ENCODE measurements at regions not wholly inside any gene's neighbourhood (a gene's known extent, or its start where the extent isn't known, plus 50 kb on each side); places are given as distances from the start of the nearest gene placed in this dataset.

GRCh38 chr3:193827871-193828270 is 234.9 kb downstream of the OPA1 start:
- DNase-seq (ENCODE audit: low spot score): no peak

- no peak for DNase-seq (ENCODE audit: low spot score)
Measured at GRCh38 chr3:193828477-193828876, 235.5 kb downstream of the OPA1 start.

GRCh38 chr3:193829781-193830180 is 236.8 kb downstream of the OPA1 start:
- DNase-seq (ENCODE audit: low spot score): no peak

DNA sequence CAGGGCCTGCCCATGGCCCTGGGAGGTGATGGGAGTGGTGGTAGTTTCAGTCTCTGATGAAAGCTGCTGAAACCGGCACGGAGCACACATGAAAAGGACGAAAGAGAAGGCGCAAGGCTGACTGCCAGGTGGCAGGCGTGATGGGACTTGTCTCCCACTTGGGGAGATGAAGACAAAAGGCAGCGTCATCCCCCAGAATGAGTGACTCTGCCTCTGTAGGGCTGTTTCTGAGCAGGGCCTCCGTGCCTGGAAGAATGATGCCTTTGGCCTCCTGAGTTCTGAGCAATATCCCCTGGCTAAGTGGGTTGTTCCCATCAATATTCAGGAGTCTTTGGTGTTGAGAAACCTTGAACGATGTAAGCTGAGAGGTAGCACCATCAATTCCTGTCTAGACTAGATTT is 237.8 kb downstream of the OPA1 start:
- DNase-seq (ENCODE audit: low spot score): no peak

- no peak for DNase-seq (ENCODE audit: low spot score)
Measured at GRCh38 chr3:193831495-193832455, 238.8 kb downstream of the OPA1 start.

DNA sequence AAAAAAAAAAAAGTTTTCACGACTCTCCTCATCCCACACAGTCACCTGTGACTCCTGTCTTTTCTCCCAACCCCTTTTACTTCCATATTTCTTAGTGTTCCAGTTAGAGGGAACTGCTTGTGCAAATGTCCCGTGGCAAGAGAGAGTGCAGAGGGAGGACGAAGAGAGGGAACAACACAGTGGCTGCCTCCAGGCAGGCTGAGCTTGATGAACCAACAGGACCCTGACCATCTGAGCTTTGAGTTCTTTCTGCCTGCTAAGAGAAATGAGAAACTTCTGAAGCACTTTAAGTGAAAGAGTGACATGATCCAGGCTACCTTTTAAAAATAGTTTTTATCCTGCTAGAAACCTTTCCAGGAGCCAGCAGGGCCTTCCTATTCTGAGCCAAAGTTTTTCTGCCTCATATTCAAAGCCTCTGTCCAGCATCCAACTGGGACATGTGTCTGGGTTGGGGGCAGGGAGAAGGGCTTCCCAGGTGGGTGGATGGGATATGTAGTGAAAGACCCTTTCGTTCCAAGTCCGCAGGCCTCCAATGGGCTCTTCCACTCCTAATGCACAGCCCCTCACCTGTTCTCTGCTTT is 239.9 kb downstream of the OPA1 start:
- DNase-seq (ENCODE audit: low spot score): no peak

DNA sequence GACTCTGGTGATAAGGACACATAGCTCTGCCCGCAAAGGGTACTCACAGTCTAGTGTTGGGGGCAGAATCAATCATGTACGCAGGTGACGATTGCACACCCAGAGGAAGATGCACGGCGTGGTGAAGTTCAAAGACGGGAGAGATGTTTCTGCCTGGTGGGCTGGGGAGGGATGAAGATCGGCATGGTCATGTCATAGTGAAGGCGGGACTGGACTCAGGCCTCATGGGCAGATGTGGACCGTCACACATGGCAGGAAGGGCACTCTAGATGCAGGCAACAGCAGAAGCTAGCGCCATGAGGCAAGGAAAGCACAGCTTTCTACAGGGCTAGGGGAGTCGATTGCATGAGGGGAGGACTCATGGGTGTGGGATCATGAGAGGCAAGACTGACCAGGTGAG is 240.6 kb downstream of the OPA1 start:
- no peak for DNase-seq (ENCODE audit: low spot score)

GRCh38 chr3:193835414-193835813 is 242.4 kb downstream of the OPA1 start:
- no peak for DNase-seq (ENCODE audit: low spot score)

GRCh38 chr3:193836511-193836910 is 243.5 kb downstream of the OPA1 start:
- DNase-seq (ENCODE audit: low spot score): no peak

GRCh38 chr3:193836918-193837317 is 243.9 kb downstream of the OPA1 start:
- no peak for DNase-seq (ENCODE audit: low spot score)

DNA sequence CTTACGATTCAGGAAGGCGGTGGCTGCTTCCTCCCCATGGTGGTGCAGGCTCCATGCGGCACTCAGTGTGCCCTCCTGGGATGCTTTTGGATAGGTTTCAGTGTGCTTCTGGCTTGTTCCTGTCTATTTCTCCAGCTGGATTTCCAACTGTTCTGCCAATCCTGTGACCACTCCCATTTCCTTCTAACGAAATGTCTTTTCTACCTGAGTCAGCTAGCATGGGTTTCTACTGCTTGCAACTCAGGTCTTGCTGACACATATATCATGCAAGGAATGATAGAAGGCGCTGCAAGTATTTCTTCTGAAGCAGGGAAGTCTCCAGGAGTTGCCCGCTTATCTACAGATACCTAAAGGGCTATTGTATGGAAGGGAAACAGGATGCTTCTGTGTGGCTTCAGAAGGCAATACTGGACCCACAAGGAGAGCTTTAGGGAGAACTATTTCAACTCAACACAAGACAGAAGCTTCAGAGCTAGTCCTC is 244.4 kb downstream of the OPA1 start:
- no peak for DNase-seq (ENCODE audit: low spot score)

DNA sequence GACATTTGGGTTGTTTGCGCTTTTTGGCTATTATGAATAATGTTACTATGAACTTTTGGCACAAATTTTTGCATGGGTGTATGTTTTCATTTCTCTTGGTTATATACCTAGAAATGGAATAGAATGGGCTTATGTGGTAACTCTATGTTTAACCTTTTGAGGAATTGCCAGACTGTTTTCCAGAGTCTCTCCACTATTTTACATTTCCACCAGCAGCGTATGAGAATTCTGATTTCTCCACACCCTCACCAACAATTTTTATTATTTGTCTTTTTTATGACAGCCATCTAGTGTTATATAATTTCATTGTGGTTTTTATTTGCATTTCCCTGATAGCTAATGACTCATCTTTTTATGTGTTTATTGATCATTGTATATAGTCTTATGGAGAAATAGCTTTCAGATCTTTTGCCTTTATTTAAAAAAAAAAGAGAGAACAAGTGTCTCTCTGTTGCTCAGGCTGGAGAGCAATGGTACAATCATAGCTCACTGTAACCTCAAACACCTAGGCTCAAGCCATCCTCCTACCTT is 247.2 kb downstream of the OPA1 start:
- DNase-seq (ENCODE audit: low spot score): no peak

- no peak for DNase-seq (ENCODE audit: low spot score)
Measured at GRCh38 chr3:193841581-193841980, 248.6 kb downstream of the OPA1 start.

GRCh38 chr3:193842029-193842798 is 249.2 kb downstream of the OPA1 start:
- DNase-seq (ENCODE audit: low spot score): no peak

DNA sequence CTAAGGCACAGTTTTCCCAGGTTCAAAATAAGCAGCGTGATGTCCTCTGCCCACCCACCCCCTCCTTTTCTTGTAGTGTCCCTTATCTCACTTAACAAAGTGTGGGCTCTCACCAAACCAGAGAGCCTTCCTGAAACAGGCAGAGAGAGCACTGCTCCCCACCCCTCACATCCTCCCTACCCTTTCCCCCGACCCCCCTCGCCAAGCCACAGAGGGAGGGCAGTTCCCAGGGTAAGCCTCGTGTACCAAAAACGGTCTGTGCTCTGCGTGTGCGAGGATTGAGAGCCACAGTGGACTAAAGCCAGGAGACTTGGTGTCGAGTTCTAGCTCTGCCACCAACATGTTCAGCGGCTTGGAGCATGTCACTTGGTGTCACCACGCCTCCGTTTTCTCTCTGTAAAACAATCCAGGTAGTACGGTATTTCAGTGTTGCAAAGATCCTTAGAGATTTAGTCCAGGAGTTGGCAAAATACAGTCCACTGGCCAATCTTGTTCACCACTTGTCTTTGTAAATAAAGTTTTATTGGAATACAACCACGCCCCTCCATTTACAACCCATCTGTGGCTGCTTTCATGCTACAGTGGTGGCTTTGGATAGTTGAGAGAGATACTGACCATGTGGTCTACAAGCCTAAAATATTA is 249.9 kb downstream of the OPA1 start:
- DNase-seq (ENCODE audit: low spot score): no peak

DNA sequence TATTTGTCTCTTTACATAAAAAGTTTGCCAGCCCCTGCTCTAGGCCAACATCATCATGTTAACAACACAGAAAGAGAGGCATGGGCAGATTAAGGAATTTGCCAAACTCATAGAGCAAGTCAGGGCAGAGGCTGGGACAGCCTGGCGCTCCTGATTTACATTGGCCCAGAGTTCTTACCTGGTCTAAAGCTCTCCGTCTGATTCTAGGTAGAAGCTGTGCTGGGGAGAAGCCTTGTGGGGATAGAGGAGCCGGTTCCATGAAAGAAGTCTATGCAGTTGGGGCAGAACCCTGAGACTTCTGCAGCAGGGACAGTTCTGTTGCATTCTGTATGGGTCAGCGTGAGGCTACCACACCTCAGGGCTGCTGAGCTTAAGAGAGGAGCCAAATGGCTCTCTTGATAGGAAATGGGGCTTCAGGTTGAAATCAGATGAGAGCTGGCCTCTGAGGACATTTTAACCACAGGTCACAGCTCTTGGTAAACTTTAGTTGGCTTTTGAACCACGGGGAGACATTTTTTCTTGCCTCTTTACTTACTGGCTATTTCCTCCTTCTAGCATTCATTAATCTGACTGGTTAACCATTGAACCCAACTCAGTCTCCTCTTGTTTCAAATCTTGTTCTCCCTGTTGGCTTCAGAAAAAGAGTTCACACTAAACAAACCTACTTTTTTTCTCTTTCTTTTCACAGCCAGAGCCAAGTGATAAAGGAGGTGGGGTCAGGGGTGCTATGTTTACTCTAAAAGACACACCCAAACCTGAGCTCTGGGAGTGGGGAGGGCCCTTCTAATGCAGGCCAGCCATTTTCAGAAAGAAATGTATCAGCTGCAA is 250.7 kb downstream of the OPA1 start:
- DNase-seq (ENCODE audit: low spot score): peak; percentile 57

DNA sequence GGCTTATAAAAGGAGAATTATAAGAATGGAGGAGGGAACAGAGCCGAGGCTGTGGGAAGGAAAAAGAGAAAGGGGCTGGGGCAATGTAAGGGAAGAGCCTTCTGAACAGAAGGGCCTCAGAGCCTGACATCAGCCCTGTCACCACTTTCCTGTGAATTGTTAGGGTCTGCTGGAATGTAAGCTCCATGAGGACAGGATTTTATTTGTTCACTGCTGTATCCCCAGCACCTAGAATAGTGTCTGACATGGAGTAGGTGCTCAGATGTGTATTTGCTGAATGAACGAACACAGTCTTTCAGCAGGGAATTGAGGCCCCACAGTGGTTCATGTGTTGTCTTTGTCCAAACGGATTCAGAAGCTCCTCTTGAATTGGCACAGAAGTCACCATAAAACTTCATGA is 251.5 kb downstream of the OPA1 start:
- DNase-seq (ENCODE audit: low spot score): no peak

- no peak for DNase-seq (ENCODE audit: low spot score)
Measured at GRCh38 chr3:193845144-193845543, 252.1 kb downstream of the OPA1 start.

GRCh38 chr3:193846569-193846968 is 253.6 kb downstream of the OPA1 start:
- no peak for DNase-seq (ENCODE audit: low spot score)

- DNase-seq (ENCODE audit: low spot score): no peak
Measured at GRCh38 chr3:193847402-193847801, 254.4 kb downstream of the OPA1 start.

GRCh38 chr3:193848547-193848946 is 255.5 kb downstream of the OPA1 start:
- DNase-seq (ENCODE audit: low spot score): no peak

Measured in HuH-7 (cell line).